Glutamatergic neuron (in vitro differentiated cells): ENCODE measurements at regions not wholly inside any gene's neighbourhood (a gene's known extent, or its start where the extent isn't known, plus 50 kb on each side); places are given as distances from the start of the nearest gene placed in this dataset.

Experiments
- DNase-seq: peaks from one replicate; pipeline ENCODE4 v3.0.0; 2022
- H3K27ac Mint-ChIP-seq: one replicate; pipeline ENCODE4 v1.8.0; 2020; ENCODE audit warnings: mild to moderate bottlenecking, mixed read lengths, inconsistent platforms; ENCODE audit not compliant: unreplicated experiment
- H3K27me3 Mint-ChIP-seq: one replicate; pipeline ENCODE4 v1.8.0; 2020; ENCODE audit warnings: mild to moderate bottlenecking, moderate library complexity, mixed read lengths, inconsistent platforms; ENCODE audit not compliant: unreplicated experiment
- H3K36me3 Mint-ChIP-seq: one replicate; pipeline ENCODE4 v1.8.0; 2020; ENCODE audit warnings: mild to moderate bottlenecking, mixed read lengths, inconsistent platforms; ENCODE audit not compliant: unreplicated experiment
- H3K4me1 Mint-ChIP-seq: one replicate; pipeline ENCODE4 v1.8.0; 2020; ENCODE audit warnings: mild to moderate bottlenecking, low read depth, mixed read lengths, inconsistent platforms; ENCODE audit not compliant: unreplicated experiment
- H3K4me3 Mint-ChIP-seq: one replicate; pipeline ENCODE4 v1.8.0; 2020; ENCODE audit warnings: mild to moderate bottlenecking, mixed read lengths, inconsistent platforms; ENCODE audit not compliant: unreplicated experiment
- H3K9me3 Mint-ChIP-seq: one replicate; pipeline ENCODE4 v1.8.0; 2020; ENCODE audit warnings: mild to moderate bottlenecking, moderate library complexity, mixed read lengths, inconsistent platforms; ENCODE audit not compliant: unreplicated experiment
- CTCF ChIP-seq: fragments of 200-600 bp; sonication (generic); IDR thresholded peaks from one replicate; pipeline ENCODE4 v1.5.0; 2021; ENCODE audit not compliant: partially characterized antibody, unreplicated experiment

GRCh38 chr14:84237881-84238280, 1292.1 kb upstream of the FLRT2 start:
- Mint-ChIP-seq H3K27ac (no peak overlapping the region), H3K36me3 (peaks cover 11% of the 10 kb centered on the region), H3K27me3 (no peaks in the 10 kb centered on the region), H3K9me3 (no peaks in the 10 kb centered on the region), H3K4me1 (peaks cover 7% of the 10 kb centered on the region), H3K4me3 (no peak overlapping the region)
- TF ChIP-seq CTCF: no peak
- no peak for DNase-seq

GRCh38 chr14:84247693-84248092, 1282.3 kb upstream of the FLRT2 start:
- no peaks in the 10 kb centered on the region for H3K27me3 Mint-ChIP-seq
- H3K27ac Mint-ChIP-seq: no peak overlapping the region
- no peaks in the 10 kb centered on the region for H3K9me3 Mint-ChIP-seq
- DNase-seq: no peak
- no peaks in the 10 kb centered on the region for H3K4me1 Mint-ChIP-seq
- no peak for TF ChIP-seq CTCF
- H3K4me3 Mint-ChIP-seq: no peak overlapping the region
- peaks cover 11% of the 10 kb centered on the region for H3K36me3 Mint-ChIP-seq

GRCh38 chr14:84250893-84251292, 1279.1 kb upstream of the FLRT2 start:
- H3K36me3 Mint-ChIP-seq: no peaks in the 10 kb centered on the region
- DNase-seq: no peak

GRCh38 chr14:84251411-84252115, 1278.4 kb upstream of the FLRT2 start:
- no peaks in the 10 kb centered on the region for H3K9me3 Mint-ChIP-seq
- no peaks in the 10 kb centered on the region for H3K27me3 Mint-ChIP-seq
- H3K36me3 Mint-ChIP-seq: no peaks in the 10 kb centered on the region
- no peak overlapping the region for H3K4me3 Mint-ChIP-seq
- no peak overlapping the region for H3K27ac Mint-ChIP-seq
- no peak for TF ChIP-seq CTCF
- H3K4me1 Mint-ChIP-seq: peaks cover 6% of the 10 kb centered on the region
- DNase-seq: no peak

More at GRCh38 chr14:84250893-84251292, 1279.1 kb upstream of the FLRT2 start:
- Mint-ChIP-seq H3K4me1 (peaks cover 6% of the 10 kb centered on the region), H3K27ac (no peak overlapping the region), H3K4me3 (no peak overlapping the region), H3K27me3 (no peaks in the 10 kb centered on the region), H3K9me3 (no peaks in the 10 kb centered on the region)
- no peak for TF ChIP-seq CTCF

GRCh38 chr14:84252706-84253105, 1277.2 kb upstream of the FLRT2 start:
- Mint-ChIP-seq H3K4me3 (no peak overlapping the region), H3K27ac (no peak overlapping the region), H3K9me3 (no peaks in the 10 kb centered on the region), H3K27me3 (no peaks in the 10 kb centered on the region), H3K4me1 (peaks cover 6% of the 10 kb centered on the region), H3K36me3 (no peaks in the 10 kb centered on the region)
- TF ChIP-seq CTCF: no peak
- DNase-seq: no peak
